H1 (cell line): ENCODE measurements at regions not wholly inside any gene's neighbourhood (a gene's known extent, or its start where the extent isn't known, plus 50 kb on each side); places are given as distances from the start of the nearest gene placed in this dataset.

ENCODE experiments used
- NRF1 ChIP-seq: IDR thresholded peaks from 2 replicates; pipeline ENCODE4 v1.6.1; 2011; ENCODE audit warnings: mild to moderate bottlenecking, low read depth, low read length, improper control_type of control experiment
- TAF1 ChIP-seq: IDR thresholded peaks from 2 replicates; pipeline ENCODE4 v1.6.1; 2011; ENCODE audit warnings: mild to moderate bottlenecking, low read depth, low read length
- YY1 ChIP-seq: IDR thresholded peaks from 2 replicates; pipeline ENCODE4 v1.6.1; 2011; ENCODE audit warnings: low read depth, mild to moderate bottlenecking, low read length

DNA sequence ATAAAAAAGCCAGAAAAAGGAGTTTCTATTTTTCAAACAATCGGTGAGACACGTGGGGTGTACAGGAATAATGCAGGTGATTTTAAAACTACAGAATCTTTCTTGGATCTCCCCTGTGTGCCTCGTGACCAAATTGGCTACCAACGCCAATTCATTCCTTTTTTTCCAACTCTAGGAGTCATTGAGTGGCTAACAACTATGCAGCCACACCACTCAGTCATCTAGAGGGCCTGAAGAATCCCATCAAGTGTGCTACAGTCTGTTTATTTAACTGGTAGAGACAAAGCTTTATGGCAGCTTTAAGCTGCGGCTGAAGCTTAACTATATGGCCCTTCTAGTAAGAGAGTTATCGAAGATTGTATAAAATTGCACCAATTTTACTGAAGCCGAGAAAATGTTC is 113.1 kb upstream of the NIPBL start (continued):
- no peak for TF ChIP-seq TAF1
- TF ChIP-seq YY1: no peak
- no peak for TF ChIP-seq NRF1
- TF ChIP-seq, all 59 proteins: peak for 0
